ENCODE measurements at regions not wholly inside any gene's neighbourhood (a gene's known extent, or its start where the extent isn't known, plus 50 kb on each side); places are given as distances from the start of the nearest gene placed in this dataset.
"Not testable (repeated sequence)": the region's sequence is repeated elsewhere in the genome, so short reads cannot be mapped to it uniquely, and the experiment has no call there.

- no peak for DNase-seq (ENCODE audit: low spot score)
Observed at GRCh38 chr5:124962111-124962510, 215.7 kb upstream of the ZNF608 start.

GRCh38 chr5:124962735-124963134 lies 216.3 kb upstream of the ZNF608 start:
- DNase-seq (ENCODE audit: low spot score), result no peak

GRCh38 chr5:124963236-124963919 lies 216.9 kb upstream of the ZNF608 start:
- peak; percentile 21 for DNase-seq (ENCODE audit: low spot score)

GRCh38 chr5:124966741-124967140 lies 220.3 kb upstream of the ZNF608 start:
- not testable (repeated sequence) for DNase-seq (ENCODE audit: low spot score)

GRCh38 chr5:124970381-124970780 lies 223.9 kb upstream of the ZNF608 start:
- not testable (repeated sequence) for DNase-seq (ENCODE audit: low spot score)

- DNase-seq (ENCODE audit: low spot score), result no peak
Observed at GRCh38 chr5:124972703-124973102, 226.3 kb upstream of the ZNF608 start.

GRCh38 chr5:124973661-124974060 lies 227.2 kb upstream of the ZNF608 start:
- DNase-seq (ENCODE audit: low spot score), result no peak

- no peak for DNase-seq (ENCODE audit: low spot score)
Observed at GRCh38 chr5:124976086-124976485, 229.6 kb upstream of the ZNF608 start.

- no peak for DNase-seq (ENCODE audit: low spot score)
Observed at GRCh38 chr5:124979251-124979650, 232.8 kb upstream of the ZNF608 start.

GRCh38 chr5:124980163-124980941 lies 233.9 kb upstream of the ZNF608 start:
- no peak for DNase-seq (ENCODE audit: low spot score)

- DNase-seq (ENCODE audit: low spot score), result no peak
Observed at GRCh38 chr5:124981901-124982300, 235.5 kb upstream of the ZNF608 start.

GRCh38 chr5:124986170-124986569 lies 239.7 kb upstream of the ZNF608 start:
- no peak for DNase-seq (ENCODE audit: low spot score)

GRCh38 chr5:124986667-124987066 lies 240.2 kb upstream of the ZNF608 start:
- no peak for DNase-seq (ENCODE audit: low spot score)

GRCh38 chr5:124987786-124988185 lies 241.3 kb upstream of the ZNF608 start:
- DNase-seq (ENCODE audit: low spot score), result not testable (repeated sequence)

- peak; percentile 22 for DNase-seq (ENCODE audit: low spot score)
Observed at GRCh38 chr5:124990723-124991122, 244.3 kb upstream of the ZNF608 start.

- DNase-seq (ENCODE audit: low spot score), result no peak
Observed at GRCh38 chr5:124995421-124995820, 249.0 kb upstream of the ZNF608 start.

- DNase-seq (ENCODE audit: low spot score), result no peak
Observed at GRCh38 chr5:124996023-124996763, 249.8 kb upstream of the ZNF608 start.

- no peak for DNase-seq (ENCODE audit: low spot score)
Observed at GRCh38 chr5:124996764-124997077, 250.3 kb upstream of the ZNF608 start.

- DNase-seq (ENCODE audit: low spot score), result no peak
Observed at GRCh38 chr5:124997186-124997893, 250.9 kb upstream of the ZNF608 start.

- no peak for DNase-seq (ENCODE audit: low spot score)
Observed at GRCh38 chr5:124998520-124998919, 252.1 kb upstream of the ZNF608 start.

- DNase-seq (ENCODE audit: low spot score), result no peak
Observed at GRCh38 chr5:125002727-125003598, 256.5 kb upstream of the ZNF608 start.
